HG03571 (cell line): ENCODE measurements at regions not wholly inside any gene's neighbourhood (a gene's known extent, or its start where the extent isn't known, plus 50 kb on each side); places are given as distances from the start of the nearest gene placed in this dataset.

Experiments used
- ATAC-seq: cut with Tn5 transposase; IDR thresholded peaks from one replicate; pipeline ENCODE4 v1.9.1; 2021; ENCODE audit not compliant: unreplicated experiment

GRCh38 chr6:164262348-164262747 lies 847.8 kb downstream of the QKI start:
- ATAC-seq, result no peak

- ATAC-seq, result no peak
Observed at GRCh38 chr6:164258421-164258820, 843.9 kb downstream of the QKI start.

- no peak for ATAC-seq
Observed at GRCh38 chr6:164252948-164253347, 838.4 kb downstream of the QKI start.

- ATAC-seq, result no peak
Observed at GRCh38 chr6:164252291-164252690, 837.8 kb downstream of the QKI start.

- ATAC-seq, result no peak
Observed at GRCh38 chr6:164247106-164247505, 832.6 kb downstream of the QKI start.

GRCh38 chr6:164246082-164246481 lies 831.6 kb downstream of the QKI start:
- no peak for ATAC-seq

GRCh38 chr6:164243949-164244348 lies 829.4 kb downstream of the QKI start:
- ATAC-seq, result no peak

GRCh38 chr6:164243012-164243610 lies 828.6 kb downstream of the QKI start:
- ATAC-seq, result no peak

- no peak for ATAC-seq
Observed at GRCh38 chr6:164230804-164231203, 816.3 kb downstream of the QKI start.

- ATAC-seq, result no peak
Observed at GRCh38 chr6:164230259-164230658, 815.7 kb downstream of the QKI start.

- ATAC-seq, result no peak
Observed at GRCh38 chr6:164229716-164230115, 815.2 kb downstream of the QKI start.

- ATAC-seq, result no peak
Observed at GRCh38 chr6:164227952-164228522, 813.5 kb downstream of the QKI start.

- no peak for ATAC-seq
Observed at GRCh38 chr6:164216839-164217238, 802.3 kb downstream of the QKI start.

GRCh38 chr6:164216368-164216767 lies 801.9 kb downstream of the QKI start:
- no peak for ATAC-seq

- ATAC-seq, result no peak
Observed at GRCh38 chr6:164214066-164214465, 799.5 kb downstream of the QKI start.

GRCh38 chr6:164211254-164211653 lies 796.7 kb downstream of the QKI start:
- no peak for ATAC-seq

GRCh38 chr6:164210783-164211182 lies 796.3 kb downstream of the QKI start:
- no peak for ATAC-seq

GRCh38 chr6:164210323-164210722 lies 795.8 kb downstream of the QKI start:
- ATAC-seq, result no peak

GRCh38 chr6:164208371-164208770 lies 793.9 kb downstream of the QKI start:
- no peak for ATAC-seq

GRCh38 chr6:164206807-164207423 lies 792.4 kb downstream of the QKI start:
- no peak for ATAC-seq

- ATAC-seq, result no peak
Observed at GRCh38 chr6:164200071-164200470, 785.6 kb downstream of the QKI start.

- no peak for ATAC-seq
Observed at GRCh38 chr6:164195942-164196281, 781.4 kb downstream of the QKI start.
